ENCODE measurements at regions not wholly inside any gene's neighbourhood (a gene's known extent, or its start where the extent isn't known, plus 50 kb on each side); places are given as distances from the start of the nearest gene placed in this dataset.

DNA sequence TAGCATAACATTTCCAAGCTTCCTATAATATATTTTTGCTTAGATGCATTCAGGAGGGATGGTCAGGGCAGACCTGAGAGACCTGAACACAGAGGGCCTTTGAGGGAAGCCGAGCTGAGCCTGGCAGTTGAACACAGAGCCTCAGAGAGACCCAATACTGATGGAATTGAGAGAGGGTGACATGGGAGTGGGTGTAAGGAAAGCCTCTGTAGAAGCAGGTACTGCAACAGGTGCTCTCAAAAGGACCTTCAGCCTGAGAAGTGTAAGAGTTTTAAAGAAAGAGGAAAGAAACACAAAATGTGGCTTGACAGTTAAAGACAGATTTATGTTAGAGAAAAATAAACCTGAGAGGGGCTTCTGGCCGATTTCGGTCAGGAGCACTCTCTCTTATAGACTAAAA, 73.9 kb upstream of the PGBD5 start:
- H3K4me3 ChIP-seq: no peak overlapping the region
- WGBS, 5 donors: 68 to 90% (median 84%) methylated on average over 3 of the region's 3 CpGs
- H3K36me3 ChIP-seq: no peaks in the 10 kb centered on the region
- no peak for DNase-seq
- peaks cover 0 to 18% (median 0%) of the 10 kb centered on the region in 7 donors for H3K27me3 ChIP-seq (replicated peaks in 1 of 7)
- intact Hi-C loops (cut with DNase I; ENCODE audit: low total_unique reads): no loop called here
- no peak overlapping the region for H3K27ac ChIP-seq
- H3K9me3 ChIP-seq: no peaks in the 10 kb centered on the region
- no peaks in the 10 kb centered on the region for H3K4me1 ChIP-seq
- no peak for TF ChIP-seq POLR2A (IDR thresholded peaks at IDR 0.05)
- TF ChIP-seq, protein P1, sequence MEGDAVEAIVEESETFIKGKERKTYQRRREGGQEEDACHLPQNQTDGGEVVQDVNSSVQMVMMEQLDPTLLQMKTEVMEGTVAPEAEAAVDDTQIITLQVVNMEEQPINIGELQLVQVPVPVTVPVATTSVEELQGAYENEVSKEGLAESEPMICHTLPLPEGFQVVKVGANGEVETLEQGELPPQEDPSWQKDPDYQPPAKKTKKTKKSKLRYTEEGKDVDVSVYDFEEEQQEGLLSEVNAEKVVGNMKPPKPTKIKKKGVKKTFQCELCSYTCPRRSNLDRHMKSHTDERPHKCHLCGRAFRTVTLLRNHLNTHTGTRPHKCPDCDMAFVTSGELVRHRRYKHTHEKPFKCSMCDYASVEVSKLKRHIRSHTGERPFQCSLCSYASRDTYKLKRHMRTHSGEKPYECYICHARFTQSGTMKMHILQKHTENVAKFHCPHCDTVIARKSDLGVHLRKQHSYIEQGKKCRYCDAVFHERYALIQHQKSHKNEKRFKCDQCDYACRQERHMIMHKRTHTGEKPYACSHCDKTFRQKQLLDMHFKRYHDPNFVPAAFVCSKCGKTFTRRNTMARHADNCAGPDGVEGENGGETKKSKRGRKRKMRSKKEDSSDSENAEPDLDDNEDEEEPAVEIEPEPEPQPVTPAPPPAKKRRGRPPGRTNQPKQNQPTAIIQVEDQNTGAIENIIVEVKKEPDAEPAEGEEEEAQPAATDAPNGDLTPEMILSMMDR (IDR thresholded peaks at IDR 0.05 in 8 of 11, conservative IDR thresholded peaks at IDR 0.05 in 3 of 11): no peak
- TF ChIP-seq POLR2AphosphoS5 (IDR thresholded peaks at IDR 0.05): no peak

DNA sequence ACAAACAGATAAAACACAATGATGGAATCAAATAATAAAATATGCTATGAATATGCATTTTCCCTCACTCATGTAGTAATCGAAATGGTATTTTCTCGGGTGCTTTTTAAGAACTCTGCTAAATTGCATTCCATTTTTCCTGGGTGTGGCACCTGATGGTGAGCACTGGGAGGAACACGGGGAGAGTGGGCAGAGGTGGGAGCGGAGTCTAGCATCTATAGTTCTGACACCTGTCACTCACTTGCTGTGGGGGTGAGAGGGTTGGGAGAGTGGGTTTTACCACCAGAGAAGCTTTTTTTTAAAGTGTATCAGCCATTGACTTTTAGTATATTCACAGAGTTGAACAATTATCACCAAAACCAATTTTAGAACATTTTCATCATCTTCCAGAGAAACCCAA, 73.4 kb upstream of the PGBD5 start:
- 84 to 96% (median 89%) methylated on average over 4 of the region's 4 CpGs for WGBS, 5 donors
- no peak for DNase-seq
- Histone ChIP-seq H3K4me1 (no peaks in the 10 kb centered on the region), H3K27me3 (replicated peaks in 1 of 7) (peaks cover 0 to 24% (median 0%) of the 10 kb centered on the region in 7 donors), H3K27ac (no peak overlapping the region), H3K4me3 (no peak overlapping the region), H3K9me3 (no peaks in the 10 kb centered on the region), H3K36me3 (no peaks in the 10 kb centered on the region)
- intact Hi-C loops (cut with DNase I; ENCODE audit: low total_unique reads): no loop called here
- TF ChIP-seq, protein P1 (IDR thresholded peaks at IDR 0.05 in 8 of 11, conservative IDR thresholded peaks at IDR 0.05 in 3 of 11): no peak
- TF ChIP-seq POLR2A (IDR thresholded peaks at IDR 0.05) (no peak), POLR2AphosphoS5 (IDR thresholded peaks at IDR 0.05) (no peak)

DNA sequence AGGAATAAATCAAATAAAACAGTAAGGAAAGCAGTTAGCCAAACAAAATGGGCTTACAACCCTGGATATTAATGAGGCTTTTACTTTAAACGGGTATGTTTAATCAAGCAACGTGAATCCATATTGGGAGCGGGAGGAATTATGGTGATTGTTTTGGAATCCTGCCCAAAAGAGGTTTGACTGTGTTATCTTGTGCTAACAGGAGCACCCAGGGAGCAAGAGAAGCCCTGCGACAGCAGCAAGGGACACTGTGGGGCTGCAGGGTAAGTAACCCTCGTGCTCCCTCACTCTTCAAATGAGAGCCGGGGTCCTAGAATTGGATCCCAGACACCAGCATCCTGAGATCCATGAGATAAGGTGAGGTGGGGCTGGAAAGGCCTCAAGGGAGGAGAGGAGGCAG, 72.6 kb upstream of the PGBD5 start:
- no peaks in the 10 kb centered on the region for H3K4me1 ChIP-seq
- WGBS, 5 donors: 87 to 90% (median 88%) methylated on average over 6 of the region's 6 CpGs
- DNase-seq: no peak
- H3K36me3 ChIP-seq: no peaks in the 10 kb centered on the region
- no peak overlapping the region for H3K4me3 ChIP-seq
- no peaks in the 10 kb centered on the region for H3K9me3 ChIP-seq
- peaks cover 0 to 24% (median 0%) of the 10 kb centered on the region in 7 donors for H3K27me3 ChIP-seq (replicated peaks in 1 of 7)
- no peak for TF ChIP-seq POLR2A (IDR thresholded peaks at IDR 0.05)
- no peak for TF ChIP-seq POLR2AphosphoS5 (IDR thresholded peaks at IDR 0.05)
- TF ChIP-seq, protein P1 (IDR thresholded peaks at IDR 0.05 in 8 of 11, conservative IDR thresholded peaks at IDR 0.05 in 3 of 11): no peak
- no peak overlapping the region for H3K27ac ChIP-seq
- intact Hi-C loops (cut with DNase I; ENCODE audit: low total_unique reads): no loop called here

DNA sequence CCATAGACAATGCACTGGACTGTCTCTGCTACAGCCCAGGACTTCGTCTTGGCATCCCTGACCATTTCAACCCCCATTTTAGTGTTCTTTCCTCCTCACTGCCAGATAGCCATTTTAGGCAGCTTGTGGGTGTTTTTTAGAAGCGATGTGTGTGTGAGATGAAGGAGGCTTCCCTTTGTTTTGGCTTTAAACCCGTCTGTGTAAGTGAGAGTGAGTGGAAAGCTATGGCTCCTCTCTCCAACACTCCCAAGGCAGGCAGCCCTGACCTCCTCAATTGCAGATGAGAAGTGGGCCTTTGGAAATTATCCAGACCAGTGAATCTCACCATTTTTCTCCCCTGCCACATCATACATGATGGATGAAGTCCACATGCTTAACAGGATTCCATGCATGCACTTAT, 70.3 kb upstream of the PGBD5 start:
- Histone ChIP-seq H3K4me3 (peak overlapping the region in 1 of 8 donors; percentile 22), H3K27me3 (replicated peaks in 1 of 7) (peaks cover 0 to 24% (median 0%) of the 10 kb centered on the region in 7 donors), H3K36me3 (no peaks in the 10 kb centered on the region), H3K9me3 (no peaks in the 10 kb centered on the region), H3K4me1 (no peaks in the 10 kb centered on the region), H3K27ac (no peak overlapping the region)
- intact Hi-C loops (cut with DNase I; ENCODE audit: low total_unique reads): no loop called here
- TF ChIP-seq POLR2A (IDR thresholded peaks at IDR 0.05) (no peak), POLR2AphosphoS5 (IDR thresholded peaks at IDR 0.05) (no peak)
- TF ChIP-seq, protein P1 (IDR thresholded peaks at IDR 0.05 in 8 of 11, conservative IDR thresholded peaks at IDR 0.05 in 3 of 11): no peak
- DNase-seq: no peak
- 65 to 78% (median 68%) methylated on average over 3 of the region's 3 CpGs for WGBS, 5 donors

Data from spleen (tissue), 11 donors.